ENCODE measurements at regions not wholly inside any gene's neighbourhood (a gene's known extent, or its start where the extent isn't known, plus 50 kb on each side); places are given as distances from the start of the nearest gene placed in this dataset.

DNA sequence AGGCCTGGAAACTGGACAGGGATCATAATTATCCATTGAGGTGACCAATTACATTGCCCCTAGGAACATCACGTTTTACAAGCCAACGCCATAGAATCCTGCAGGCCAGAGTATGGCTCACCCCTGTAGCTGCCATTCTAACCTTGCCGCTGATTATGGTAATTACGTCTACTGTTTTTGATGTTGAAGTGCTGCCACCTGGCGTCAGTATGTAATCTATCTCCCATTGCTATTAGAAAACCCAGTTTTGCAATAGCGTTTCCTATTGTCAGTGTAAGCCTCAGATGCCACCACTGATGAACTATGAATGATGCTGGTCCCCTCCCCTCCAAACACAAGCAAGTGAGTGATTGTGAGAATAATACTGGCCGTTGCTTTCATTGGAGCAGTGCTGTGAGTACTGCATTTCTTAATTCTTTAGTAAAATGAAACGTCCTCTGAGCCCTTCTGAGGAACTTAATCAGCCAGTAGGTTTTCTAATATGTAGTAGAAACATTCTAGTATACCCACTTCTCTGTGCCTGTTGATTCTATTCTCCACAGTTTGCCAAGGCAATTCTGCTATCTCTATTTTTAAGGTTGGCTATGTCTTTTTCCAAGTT is 100.5 kb upstream of the NMUR2 start:
- TF ChIP-seq, protein P1, sequence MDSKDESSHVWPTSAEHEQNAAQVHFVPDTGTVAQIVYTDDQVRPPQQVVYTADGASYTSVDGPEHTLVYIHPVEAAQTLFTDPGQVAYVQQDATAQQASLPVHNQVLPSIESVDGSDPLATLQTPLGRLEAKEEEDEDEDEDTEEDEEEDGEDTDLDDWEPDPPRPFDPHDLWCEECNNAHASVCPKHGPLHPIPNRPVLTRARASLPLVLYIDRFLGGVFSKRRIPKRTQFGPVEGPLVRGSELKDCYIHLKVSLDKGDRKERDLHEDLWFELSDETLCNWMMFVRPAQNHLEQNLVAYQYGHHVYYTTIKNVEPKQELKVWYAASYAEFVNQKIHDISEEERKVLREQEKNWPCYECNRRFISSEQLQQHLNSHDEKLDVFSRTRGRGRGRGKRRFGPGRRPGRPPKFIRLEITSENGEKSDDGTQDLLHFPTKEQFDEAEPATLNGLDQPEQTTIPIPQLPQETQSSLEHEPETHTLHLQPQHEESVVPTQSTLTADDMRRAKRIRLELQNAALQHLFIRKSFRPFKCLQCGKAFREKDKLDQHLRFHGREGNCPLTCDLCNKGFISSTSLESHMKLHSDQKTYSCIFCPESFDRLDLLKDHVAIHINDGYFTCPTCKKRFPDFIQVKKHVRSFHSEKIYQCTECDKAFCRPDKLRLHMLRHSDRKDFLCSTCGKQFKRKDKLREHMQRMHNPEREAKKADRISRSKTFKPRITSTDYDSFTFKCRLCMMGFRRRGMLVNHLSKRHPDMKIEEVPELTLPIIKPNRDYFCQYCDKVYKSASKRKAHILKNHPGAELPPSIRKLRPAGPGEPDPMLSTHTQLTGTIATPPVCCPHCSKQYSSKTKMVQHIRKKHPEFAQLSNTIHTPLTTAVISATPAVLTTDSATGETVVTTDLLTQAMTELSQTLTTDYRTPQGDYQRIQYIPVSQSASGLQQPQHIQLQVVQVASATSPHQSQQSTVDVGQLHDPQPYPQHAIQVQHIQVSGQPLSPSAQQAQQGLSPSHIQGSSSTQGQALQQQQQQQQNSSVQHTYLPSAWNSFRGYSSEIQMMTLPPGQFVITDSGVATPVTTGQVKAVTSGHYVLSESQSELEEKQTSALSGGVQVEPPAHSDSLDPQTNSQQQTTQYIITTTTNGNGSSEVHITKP (tag by site-specific recombination; IDR thresholded peaks at IDR 0.05), result no peak
- no peak for TF ChIP-seq MYNN (tag by site-specific recombination; IDR thresholded peaks at IDR 0.05; ENCODE audit: borderline replicate concordance)
- TF ChIP-seq, protein P2, sequence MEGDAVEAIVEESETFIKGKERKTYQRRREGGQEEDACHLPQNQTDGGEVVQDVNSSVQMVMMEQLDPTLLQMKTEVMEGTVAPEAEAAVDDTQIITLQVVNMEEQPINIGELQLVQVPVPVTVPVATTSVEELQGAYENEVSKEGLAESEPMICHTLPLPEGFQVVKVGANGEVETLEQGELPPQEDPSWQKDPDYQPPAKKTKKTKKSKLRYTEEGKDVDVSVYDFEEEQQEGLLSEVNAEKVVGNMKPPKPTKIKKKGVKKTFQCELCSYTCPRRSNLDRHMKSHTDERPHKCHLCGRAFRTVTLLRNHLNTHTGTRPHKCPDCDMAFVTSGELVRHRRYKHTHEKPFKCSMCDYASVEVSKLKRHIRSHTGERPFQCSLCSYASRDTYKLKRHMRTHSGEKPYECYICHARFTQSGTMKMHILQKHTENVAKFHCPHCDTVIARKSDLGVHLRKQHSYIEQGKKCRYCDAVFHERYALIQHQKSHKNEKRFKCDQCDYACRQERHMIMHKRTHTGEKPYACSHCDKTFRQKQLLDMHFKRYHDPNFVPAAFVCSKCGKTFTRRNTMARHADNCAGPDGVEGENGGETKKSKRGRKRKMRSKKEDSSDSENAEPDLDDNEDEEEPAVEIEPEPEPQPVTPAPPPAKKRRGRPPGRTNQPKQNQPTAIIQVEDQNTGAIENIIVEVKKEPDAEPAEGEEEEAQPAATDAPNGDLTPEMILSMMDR (tag by site-specific recombination; IDR thresholded peaks at IDR 0.05), result 0 out of 2 replicates have a peak, but pooled peaks have one; percentile 14
- TF ChIP-seq, protein P3, sequence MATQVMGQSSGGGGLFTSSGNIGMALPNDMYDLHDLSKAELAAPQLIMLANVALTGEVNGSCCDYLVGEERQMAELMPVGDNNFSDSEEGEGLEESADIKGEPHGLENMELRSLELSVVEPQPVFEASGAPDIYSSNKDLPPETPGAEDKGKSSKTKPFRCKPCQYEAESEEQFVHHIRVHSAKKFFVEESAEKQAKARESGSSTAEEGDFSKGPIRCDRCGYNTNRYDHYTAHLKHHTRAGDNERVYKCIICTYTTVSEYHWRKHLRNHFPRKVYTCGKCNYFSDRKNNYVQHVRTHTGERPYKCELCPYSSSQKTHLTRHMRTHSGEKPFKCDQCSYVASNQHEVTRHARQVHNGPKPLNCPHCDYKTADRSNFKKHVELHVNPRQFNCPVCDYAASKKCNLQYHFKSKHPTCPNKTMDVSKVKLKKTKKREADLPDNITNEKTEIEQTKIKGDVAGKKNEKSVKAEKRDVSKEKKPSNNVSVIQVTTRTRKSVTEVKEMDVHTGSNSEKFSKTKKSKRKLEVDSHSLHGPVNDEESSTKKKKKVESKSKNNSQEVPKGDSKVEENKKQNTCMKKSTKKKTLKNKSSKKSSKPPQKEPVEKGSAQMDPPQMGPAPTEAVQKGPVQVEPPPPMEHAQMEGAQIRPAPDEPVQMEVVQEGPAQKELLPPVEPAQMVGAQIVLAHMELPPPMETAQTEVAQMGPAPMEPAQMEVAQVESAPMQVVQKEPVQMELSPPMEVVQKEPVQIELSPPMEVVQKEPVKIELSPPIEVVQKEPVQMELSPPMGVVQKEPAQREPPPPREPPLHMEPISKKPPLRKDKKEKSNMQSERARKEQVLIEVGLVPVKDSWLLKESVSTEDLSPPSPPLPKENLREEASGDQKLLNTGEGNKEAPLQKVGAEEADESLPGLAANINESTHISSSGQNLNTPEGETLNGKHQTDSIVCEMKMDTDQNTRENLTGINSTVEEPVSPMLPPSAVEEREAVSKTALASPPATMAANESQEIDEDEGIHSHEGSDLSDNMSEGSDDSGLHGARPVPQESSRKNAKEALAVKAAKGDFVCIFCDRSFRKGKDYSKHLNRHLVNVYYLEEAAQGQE (tag by site-specific recombination; IDR thresholded peaks at IDR 0.05), result no peak
- no peak for TF ChIP-seq ZNF677 (tag by site-specific recombination; IDR thresholded peaks at IDR 0.05)
- TF ChIP-seq ZNF274 (IDR thresholded peaks at IDR 0.05; ENCODE audit: low read length), result no peak
- TF ChIP-seq ZNF274 (tag by site-specific recombination; IDR thresholded peaks at IDR 0.05; ENCODE audit: borderline replicate concordance), result no peak
- peak; percentile 19 for TF ChIP-seq SETDB1 (IDR thresholded peaks at IDR 0.05; ENCODE audit: insufficient read length, low read length)
- no peak for TF ChIP-seq ZNF16 (tag by site-specific recombination; IDR thresholded peaks at IDR 0.05; ENCODE audit: low read depth)
- no peak for TF ChIP-seq ZFP3 (tag by site-specific recombination; IDR thresholded peaks at IDR 0.05; ENCODE audit: low read depth)
- TF ChIP-seq, protein P4, sequence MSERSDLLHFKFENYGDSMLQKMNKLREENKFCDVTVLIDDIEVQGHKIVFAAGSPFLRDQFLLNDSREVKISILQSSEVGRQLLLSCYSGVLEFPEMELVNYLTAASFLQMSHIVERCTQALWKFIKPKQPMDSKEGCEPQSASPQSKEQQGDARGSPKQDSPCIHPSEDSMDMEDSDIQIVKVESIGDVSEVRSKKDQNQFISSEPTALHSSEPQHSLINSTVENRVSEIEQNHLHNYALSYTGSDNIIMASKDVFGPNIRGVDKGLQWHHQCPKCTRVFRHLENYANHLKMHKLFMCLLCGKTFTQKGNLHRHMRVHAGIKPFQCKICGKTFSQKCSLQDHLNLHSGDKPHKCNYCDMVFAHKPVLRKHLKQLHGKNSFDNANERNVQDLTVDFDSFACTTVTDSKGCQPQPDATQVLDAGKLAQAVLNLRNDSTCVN (tag by site-specific recombination; optimal IDR thresholded peaks at IDR 0.05), result no peak
- TF ChIP-seq ZSCAN30 (tag by site-specific recombination; IDR thresholded peaks at IDR 0.05), result no peak
